ENCODE measurements at regions not wholly inside any gene's neighbourhood (a gene's known extent, or its start where the extent isn't known, plus 50 kb on each side); places are given as distances from the start of the nearest gene placed in this dataset.

GRCh38 chr3:88572450-88572849 lies 422.7 kb downstream of the C3orf38 start:
- TF ChIP-seq POLR2A (IDR thresholded peaks at IDR 0.05; ENCODE audit: low read length) (no peak), GATA1 (IDR thresholded peaks at IDR 0.05; ENCODE audit: low read depth, low read length) (no peak)

Data from erythroblast (primary cell).